DOHH2 (cell line): ENCODE measurements at regions not wholly inside any gene's neighbourhood (a gene's known extent, or its start where the extent isn't known, plus 50 kb on each side); places are given as distances from the start of the nearest gene placed in this dataset.

Experiments used
- CTCF ChIP-seq: fragments of 200-600 bp; sonication (generic); IDR thresholded peaks from one replicate; pipeline ENCODE4 v1.5.1; 2014; ENCODE audit warnings: antibody characterized with exemption, mild to moderate bottlenecking, low read depth, low read length; ENCODE audit not compliant: poor library complexity, severe bottlenecking
- EZH2phosphoT487 ChIP-seq: fragments of 200-600 bp; sonication (generic); IDR thresholded peaks from 2 replicates; pipeline ENCODE4 v1.6.1; 2017; ENCODE audit warnings: borderline replicate concordance, mild to moderate bottlenecking, antibody characterized with exemption, low read length, moderate library complexity, mixed read lengths

- TF ChIP-seq CTCF: no peak
- TF ChIP-seq EZH2phosphoT487: no peak
Observed at GRCh38 chr10:123550675-123551096, 115.5 kb upstream of the GPR26 start.
